ENCODE measurements at regions not wholly inside any gene's neighbourhood (a gene's known extent, or its start where the extent isn't known, plus 50 kb on each side); places are given as distances from the start of the nearest gene placed in this dataset.

- H3K9me3 Mint-ChIP-seq: peaks cover 0 to under 1% (median 0%) of the 10 kb centered on the region in 7 donors
- peaks cover 5 to 9% of the 10 kb centered on the region in 2 donors for H3K36me3 Mint-ChIP-seq
- DNase-seq (no peak), ATAC-seq (ENCODE audit: low read depth in 2 of 2) (peak; percentile 13 to 46)
- H3K27ac Mint-ChIP-seq: peak overlapping the region in 3 of 6 donors; percentile 22 to 95 (median 69)
- peak overlapping the region in 3 of 8 donors; percentile 9 to 36 (median 25) for H3K4me3 Mint-ChIP-seq
- H3K4me1 Mint-ChIP-seq: peaks cover 49 to 75% (median 60%) of the 10 kb centered on the region in 3 donors
- no peaks in the 10 kb centered on the region for H3K27me3 Mint-ChIP-seq
These were observed 58.9 kb downstream of the NCOR2 start for GRCh38 chr12:124508381-124509079.

DNA sequence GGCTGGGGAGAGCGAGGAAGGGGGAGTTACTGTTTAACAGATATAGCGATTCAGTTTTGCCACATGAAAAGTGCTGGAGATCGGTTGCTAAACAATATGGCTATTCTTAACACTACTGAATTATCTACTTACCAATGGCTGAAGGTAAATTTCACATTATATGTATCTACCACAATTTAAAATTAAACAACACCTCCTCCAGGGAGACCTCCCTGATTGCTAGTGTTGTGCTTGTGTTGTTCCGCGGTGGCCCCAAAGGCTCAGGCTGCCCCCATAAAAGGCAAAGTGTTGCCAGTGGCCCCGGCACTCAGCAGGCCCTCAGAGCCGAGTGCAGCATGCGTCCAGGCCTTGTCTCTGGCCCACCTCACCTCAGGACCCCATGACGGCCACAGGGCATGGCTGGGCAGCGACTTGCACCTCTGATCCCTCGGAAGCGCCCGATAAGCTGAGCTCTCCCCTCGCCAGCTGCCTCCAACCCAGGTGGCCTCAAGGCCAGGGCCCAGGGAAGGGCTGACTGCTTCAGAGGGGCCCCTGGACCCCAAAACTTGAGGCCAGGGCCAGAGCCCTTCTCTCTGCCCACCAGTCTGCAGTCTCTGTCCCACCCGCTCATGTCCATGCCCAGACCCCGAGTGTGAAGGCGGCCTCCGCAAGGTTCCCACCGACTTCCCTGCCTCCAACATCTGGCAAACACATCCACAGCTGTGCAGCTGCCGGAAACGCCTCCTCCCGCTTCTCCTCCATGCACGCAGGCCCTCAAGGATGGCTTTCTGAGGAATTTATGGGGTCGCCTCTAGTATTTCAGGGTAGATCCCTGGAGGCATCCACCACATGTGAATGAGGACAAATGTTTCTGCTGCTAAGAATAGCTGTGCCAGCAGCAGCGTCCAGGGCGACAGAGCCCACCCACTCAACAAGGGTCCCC, 60.0 kb downstream of the NCOR2 start:
- Mint-ChIP-seq H3K4me3 (peak overlapping the region in 5 of 8 donors; percentile 24 to 79 (median 52)), H3K36me3 (peaks cover 5 to 14% of the 10 kb centered on the region in 2 donors), H3K27ac (peak overlapping the region in 3 of 6 donors; percentile 54 to 95 (median 69)), H3K4me1 (peaks cover 55 to 79% (median 67%) of the 10 kb centered on the region in 3 donors), H3K9me3 (peaks cover 0 to 3% (median 0%) of the 10 kb centered on the region in 7 donors), H3K27me3 (no peaks in the 10 kb centered on the region)
- DNase-seq: no peak
- no peak for ATAC-seq (ENCODE audit: low read depth in 2 of 2)

GRCh38 chr12:124506832-124507153, 60.6 kb downstream of the NCOR2 start:
- peaks cover 55 to 78% (median 73%) of the 10 kb centered on the region in 3 donors for H3K4me1 Mint-ChIP-seq
- peak overlapping the region; percentile 61 to 87 (median 73) for H3K4me3 Mint-ChIP-seq
- no peak for DNase-seq
- peak overlapping the region in 4 of 6 donors; percentile 85 to 91 (median 86) for H3K27ac Mint-ChIP-seq
- H3K36me3 Mint-ChIP-seq: peaks cover 0 to 8% of the 10 kb centered on the region in 2 donors
- ATAC-seq (ENCODE audit: low read depth in 2 of 2): peak in 1 of 2 donors; percentile 40
- H3K9me3 Mint-ChIP-seq: peaks cover 0 to 3% (median 0%) of the 10 kb centered on the region in 7 donors
- H3K27me3 Mint-ChIP-seq: no peaks in the 10 kb centered on the region

GRCh38 chr12:124506145-124506831, 61.1 kb downstream of the NCOR2 start:
- Mint-ChIP-seq H3K9me3 (peaks cover 0 to 3% (median 0%) of the 10 kb centered on the region in 7 donors), H3K4me1 (peaks cover 59 to 82% (median 77%) of the 10 kb centered on the region in 3 donors), H3K4me3 (peak overlapping the region; percentile 61 to 87 (median 73)), H3K27ac (peak overlapping the region in 4 of 6 donors; percentile 85 to 91 (median 86)), H3K36me3 (peaks cover 0 to 8% of the 10 kb centered on the region in 2 donors), H3K27me3 (no peaks in the 10 kb centered on the region)
- ATAC-seq (ENCODE audit: low read depth in 2 of 2) (peak; percentile 55), DNase-seq (no peak)

GRCh38 chr12:124505001-124505818, 62.2 kb downstream of the NCOR2 start:
- peaks cover 0 to 8% of the 10 kb centered on the region in 2 donors for H3K36me3 Mint-ChIP-seq
- H3K9me3 Mint-ChIP-seq: peaks cover 0 to 3% (median 0%) of the 10 kb centered on the region in 7 donors
- peaks cover 55 to 78% (median 70%) of the 10 kb centered on the region in 3 donors for H3K4me1 Mint-ChIP-seq
- H3K27me3 Mint-ChIP-seq: no peaks in the 10 kb centered on the region
- H3K4me3 Mint-ChIP-seq: peak overlapping the region in 6 of 8 donors; percentile 47 to 73 (median 60)
- DNase-seq (no peak), ATAC-seq (ENCODE audit: low read depth in 2 of 2) (no peak)
- peak overlapping the region in 2 of 6 donors; percentile 68 to 82 for H3K27ac Mint-ChIP-seq

- H3K4me1 Mint-ChIP-seq: peaks cover 58 to 77% (median 67%) of the 10 kb centered on the region in 3 donors
- ATAC-seq (ENCODE audit: low read depth in 2 of 2) (no peak), DNase-seq (no peak)
- H3K4me3 Mint-ChIP-seq: peak overlapping the region in 2 of 8 donors; percentile 22 to 29
- H3K36me3 Mint-ChIP-seq: peaks cover 0 to 8% of the 10 kb centered on the region in 2 donors
- H3K27ac Mint-ChIP-seq: peak overlapping the region in 1 of 6 donors; percentile 18
- peaks cover 0 to 3% (median 0%) of the 10 kb centered on the region in 7 donors for H3K9me3 Mint-ChIP-seq
- no peaks in the 10 kb centered on the region for H3K27me3 Mint-ChIP-seq
These were observed 63.0 kb downstream of the NCOR2 start for GRCh38 chr12:124504273-124505000.

GRCh38 chr12:124503305-124503704, 64.1 kb downstream of the NCOR2 start:
- H3K4me1 Mint-ChIP-seq: peaks cover 58 to 77% (median 69%) of the 10 kb centered on the region in 3 donors
- H3K36me3 Mint-ChIP-seq: peaks cover 0 to 8% of the 10 kb centered on the region in 2 donors
- peak overlapping the region in 1 of 6 donors; percentile 13 for H3K27ac Mint-ChIP-seq
- DNase-seq (no peak), ATAC-seq (ENCODE audit: low read depth in 2 of 2) (no peak)
- H3K9me3 Mint-ChIP-seq: peaks cover 0 to 3% (median 0%) of the 10 kb centered on the region in 7 donors
- H3K27me3 Mint-ChIP-seq: no peaks in the 10 kb centered on the region
- no peak overlapping the region for H3K4me3 Mint-ChIP-seq

DNA sequence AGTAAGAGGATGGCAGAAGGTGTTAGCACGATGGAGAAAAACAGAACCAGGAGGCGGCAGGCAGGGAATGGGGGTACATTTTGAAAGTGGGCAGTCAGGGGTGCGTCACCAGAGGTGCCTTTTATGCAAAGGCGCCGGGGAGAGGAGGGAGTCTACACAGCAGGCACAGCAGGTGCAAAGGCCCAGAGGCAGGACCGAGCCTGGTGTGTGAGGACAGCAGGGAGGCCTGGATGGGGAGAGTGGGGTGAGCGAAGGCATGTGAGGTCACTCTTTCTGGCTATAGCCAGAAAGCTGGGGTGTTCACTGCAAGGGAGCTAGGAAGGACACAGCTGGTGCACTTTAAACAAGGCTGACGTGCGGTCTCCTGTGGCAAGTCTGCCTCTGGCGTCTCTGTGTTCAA, 65.0 kb downstream of the NCOR2 start:
- peak overlapping the region in 1 of 6 donors; percentile 60 for H3K27ac Mint-ChIP-seq

GRCh38 chr12:124501827-124502226, 65.6 kb downstream of the NCOR2 start:
- Mint-ChIP-seq H3K4me3 (peak overlapping the region in 2 of 8 donors; percentile 7 to 67), H3K27me3 (no peaks in the 10 kb centered on the region), H3K4me1 (peaks cover 57 to 77% (median 72%) of the 10 kb centered on the region in 3 donors), H3K36me3 (peaks cover 0 to 8% of the 10 kb centered on the region in 2 donors), H3K9me3 (peaks cover 0 to 3% (median 0%) of the 10 kb centered on the region in 7 donors), H3K27ac (no peak overlapping the region)
- ATAC-seq (ENCODE audit: low read depth in 2 of 2) (no peak), DNase-seq (no peak)

More for the DNA sequence above, 65.0 kb downstream of the NCOR2 start:
- Mint-ChIP-seq H3K36me3 (peaks cover 0 to 8% of the 10 kb centered on the region in 2 donors), H3K9me3 (peaks cover 0 to 3% (median 0%) of the 10 kb centered on the region in 7 donors), H3K4me3 (no peak overlapping the region), H3K27me3 (no peaks in the 10 kb centered on the region), H3K4me1 (peaks cover 60 to 77% (median 72%) of the 10 kb centered on the region in 3 donors)
- no peak for DNase-seq
- no peak for ATAC-seq (ENCODE audit: low read depth in 2 of 2)

GRCh38 chr12:124501112-124501561, 66.3 kb downstream of the NCOR2 start:
- DNase-seq: no peak
- peaks cover 53 to 74% (median 70%) of the 10 kb centered on the region in 3 donors for H3K4me1 Mint-ChIP-seq
- no peaks in the 10 kb centered on the region for H3K27me3 Mint-ChIP-seq
- peak overlapping the region in 1 of 8 donors; percentile 67 for H3K4me3 Mint-ChIP-seq
- ATAC-seq (ENCODE audit: low read depth in 2 of 2): no peak
- peak overlapping the region in 1 of 6 donors; percentile 63 for H3K27ac Mint-ChIP-seq
- peaks cover 0 to 3% (median 0%) of the 10 kb centered on the region in 7 donors for H3K9me3 Mint-ChIP-seq
- H3K36me3 Mint-ChIP-seq: peaks cover 0 to 8% of the 10 kb centered on the region in 2 donors

DNA sequence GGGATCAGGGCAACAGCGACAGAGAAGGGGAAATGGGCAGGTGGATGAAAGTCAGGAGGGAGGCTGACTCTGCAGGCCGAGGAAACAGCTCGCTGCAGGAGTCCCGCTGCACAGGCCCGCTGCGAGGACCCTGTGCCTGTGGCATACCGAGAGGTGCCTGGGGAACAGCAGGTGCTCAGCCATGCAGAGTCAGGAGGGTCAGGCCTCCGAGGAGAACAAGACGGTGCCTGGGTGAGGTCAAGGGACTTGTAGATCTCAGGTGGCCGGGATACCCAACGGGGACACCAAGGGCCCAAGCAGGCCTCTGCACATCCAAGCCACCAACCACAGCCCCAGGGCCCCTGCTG, 67.5 kb downstream of the NCOR2 start:
- ATAC-seq (ENCODE audit: low read depth in 2 of 2): no peak
- Mint-ChIP-seq H3K27me3 (no peaks in the 10 kb centered on the region), H3K4me3 (peak overlapping the region in 2 of 8 donors; percentile 35 to 44), H3K4me1 (peaks cover 56 to 77% (median 72%) of the 10 kb centered on the region in 3 donors), H3K9me3 (peaks cover 0 to 3% (median 0%) of the 10 kb centered on the region in 7 donors), H3K27ac (peak overlapping the region in 3 of 6 donors; percentile 56 to 64 (median 61)), H3K36me3 (peaks cover 0 to 8% of the 10 kb centered on the region in 2 donors)
- DNase-seq: no peak
